Motor neuron (in vitro differentiated cells): ENCODE measurements at regions not wholly inside any gene's neighbourhood (a gene's known extent, or its start where the extent isn't known, plus 50 kb on each side); places are given as distances from the start of the nearest gene placed in this dataset.
A peak's percentile ranks its signal among the peaks of the same experiment; 100 is the strongest.
"Not testable (repeated sequence)": the region's sequence is repeated elsewhere in the genome, so short reads cannot be mapped to it uniquely, and the experiment has no call there.

Source experiments
- ATAC-seq, 8 experiments: fragments of 200-7000 bp; cut with Tn5 transposase; replicated peaks in 6 of 8; 2 replicates each; pipeline ENCODE4 v1.8.0; 2021; ENCODE audit warnings: mild to moderate bottlenecking in 8 of 8, moderate library complexity in 8 of 8
- H3K27ac ChIP-seq, 2 donors: fragments of 250-450 bp; sonication (Bioruptor Pico); 2 replicates each; pipeline ENCODE4 v1.9.0; 2021; ENCODE audit warnings: antibody characterized with exemption in 2 of 2, mild to moderate bottlenecking in 2 of 2, moderate library complexity in 1 of 2
- H3K4me1 ChIP-seq, 2 donors: fragments of 250-450 bp; sonication (Bioruptor Pico); replicated peaks in 1 of 2; 2 replicates each; pipeline ENCODE4 v1.6.1; 2021; ENCODE audit warnings: antibody characterized with exemption in 2 of 2, mild to moderate bottlenecking in 2 of 2, moderate library complexity in 1 of 2
- H3K4me3 ChIP-seq, 5 donors: fragments of 250-450 bp; sonication (Bioruptor Pico); 2 replicates each; pipeline ENCODE4 v1.9.0; 2021; ENCODE audit warnings: antibody characterized with exemption in 5 of 5, mild to moderate bottlenecking in 5 of 5, moderate library complexity in 4 of 5
- WGBS, 10 experiments: fragments of 450-650 bp; shearing (Covaris generic); methylation state at CpG; one replicate each; pipeline ENCODE4 v1.0.0; 2022; 5-methylcytosine and 5-hydroxymethylcytosine counted together
- in situ Hi-C, 9 experiments: fragments of 400-800 bp; cut with MboI; loops; one replicate each; pipeline ENCODE4 v1.15.0; 2021; ENCODE audit warnings: low sequenced_read_pairs in 9 of 9, low pct_unique_long_range_greater_than_20kb in 2 of 9; ENCODE audit not compliant: unreplicated experiment in 9 of 9

- in situ Hi-C loops: loop anchor here in 1 of 9 experiments (25.0 kb wide), 1 partner anchor 614 kb away; no protein-coding TSS in a partner anchor
- Histone ChIP-seq H3K4me1 (no peaks in the 10 kb centered on the region), H3K27ac (no peak overlapping the region), H3K4me3 (no peak overlapping the region)
- ATAC-seq: no peak
- WGBS, 10 experiments: 40 to 67% (median 67%) methylated on average over 1 of the region's 1 CpG; no CpG with 5 or more reads in 7 of the 10 experiments
Observed at GRCh38 chr20:22722811-22723210, 138.4 kb upstream of the FOXA2 start.

GRCh38 chr20:22723659-22724058 is 139.3 kb upstream of the FOXA2 start:
- no peak overlapping the region for H3K4me3 ChIP-seq
- peak in 2 of 8 experiments; percentile 9 to 10 for ATAC-seq
- no peak overlapping the region for H3K27ac ChIP-seq
- no peaks in the 10 kb centered on the region for H3K4me1 ChIP-seq
- in situ Hi-C loops: loop anchor here in 1 of 9 experiments (25.0 kb wide), 1 partner anchor 614 kb away; no protein-coding TSS in a partner anchor
- 10 to 100% (median 75%) methylated on average over 1 to 2 of the region's 2 CpGs; no CpG with 5 or more reads in 3 of the 10 experiments for WGBS, 10 experiments

DNA sequence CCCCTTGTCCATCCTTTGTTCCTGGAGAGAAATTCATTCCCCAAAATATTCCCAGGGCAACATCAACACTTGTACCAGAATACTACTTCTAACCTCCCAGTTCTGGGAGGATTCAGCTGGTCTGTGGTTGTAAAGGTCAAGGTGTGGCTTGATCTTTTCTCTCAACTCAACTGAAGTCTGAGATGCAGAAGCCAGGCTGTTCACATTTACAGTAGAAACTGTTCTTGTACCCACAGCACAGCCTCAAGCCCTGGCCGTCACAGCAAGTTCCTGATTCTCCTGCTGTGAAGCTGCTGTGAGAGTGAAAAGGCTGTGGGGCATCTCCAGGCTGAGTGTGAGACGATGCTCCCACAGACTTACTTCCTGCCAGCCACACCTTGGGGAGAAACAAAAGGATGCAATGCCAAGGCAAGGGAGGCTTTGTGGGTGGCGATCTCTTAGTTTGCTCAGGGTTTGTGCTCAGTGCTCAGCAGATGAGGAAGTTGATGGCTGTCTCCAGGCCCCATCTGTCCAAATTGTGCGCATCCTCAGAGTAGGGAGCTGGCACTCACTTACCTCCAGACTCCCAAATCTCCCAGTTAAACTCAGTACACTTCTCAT is 143.9 kb upstream of the FOXA2 start:
- in situ Hi-C loops: no loop called here
- no peak for ATAC-seq
- no peak overlapping the region for H3K4me3 ChIP-seq
- H3K27ac ChIP-seq: no peak overlapping the region
- no peaks in the 10 kb centered on the region for H3K4me1 ChIP-seq
- 20 to 82% (median 60%) methylated on average over 1 to 4 of the region's 4 CpGs; no CpG with 5 or more reads in 3 of the 10 experiments for WGBS, 10 experiments

GRCh38 chr20:22729180-22729579 is 144.8 kb upstream of the FOXA2 start:
- ATAC-seq: no peak
- in situ Hi-C loops: no loop called here
- H3K27ac ChIP-seq: no peak overlapping the region
- no peak overlapping the region for H3K4me3 ChIP-seq
- H3K4me1 ChIP-seq: no peaks in the 10 kb centered on the region

DNA sequence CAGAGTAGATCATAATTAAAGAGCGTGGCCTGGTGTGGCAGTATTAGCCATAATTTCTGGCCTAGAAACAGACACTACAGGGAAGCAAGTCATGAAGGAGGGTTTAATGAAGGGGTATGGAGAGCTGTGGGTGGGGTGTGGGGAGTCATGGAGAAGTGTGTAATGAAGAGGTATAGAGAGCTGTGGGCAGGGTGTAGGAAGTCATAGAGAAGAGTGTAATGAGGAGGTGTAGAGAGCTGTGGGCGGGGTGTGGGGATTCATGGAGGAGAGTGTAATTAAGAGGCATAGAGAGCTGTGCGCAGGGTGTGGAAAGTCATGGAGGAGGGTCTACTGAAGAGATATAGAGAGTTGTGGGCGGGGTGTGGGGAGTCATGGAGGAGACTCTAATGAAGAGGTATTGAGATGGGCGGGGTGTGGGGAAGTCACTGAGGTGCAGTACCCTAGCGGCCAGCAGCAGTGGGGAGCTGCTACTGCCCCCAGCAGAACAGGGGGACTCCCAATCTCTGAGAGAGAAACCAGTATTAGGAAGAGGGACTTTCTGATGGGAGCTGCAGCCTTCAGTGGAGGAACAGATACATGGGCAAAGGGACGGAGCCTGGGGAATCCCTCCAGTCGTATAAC is 145.4 kb upstream of the FOXA2 start:
- in situ Hi-C loops: no loop called here
- no peaks in the 10 kb centered on the region for H3K4me1 ChIP-seq
- H3K27ac ChIP-seq: no peak overlapping the region
- H3K4me3 ChIP-seq: no peak overlapping the region
- ATAC-seq: no peak
- 0 to 100% (median 90%) methylated on average over 1 to 2 of the region's 8 CpGs; no CpG with 5 or more reads in 4 of the 10 experiments for WGBS, 10 experiments

DNA sequence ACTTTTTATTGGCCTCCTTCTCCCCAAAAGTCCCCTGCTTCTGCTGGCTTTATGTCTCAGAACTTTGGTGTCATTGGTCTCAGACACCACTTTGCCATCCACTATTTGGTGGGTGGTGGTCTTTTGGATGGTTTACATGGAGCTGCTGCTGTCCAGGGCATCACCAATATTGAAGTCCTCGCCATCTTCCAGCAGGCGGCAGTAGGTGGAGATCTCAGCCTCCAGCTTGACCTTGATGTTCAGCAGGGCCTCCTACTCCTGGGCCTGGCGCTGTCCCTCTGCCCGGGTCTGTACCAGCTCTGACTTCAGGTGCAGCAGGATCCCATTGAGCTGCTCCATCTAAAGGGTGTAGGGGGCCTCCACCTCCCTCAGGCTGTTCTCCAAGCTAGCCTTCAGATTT is 148.4 kb upstream of the FOXA2 start:
- Histone ChIP-seq H3K27ac (no peak overlapping the region), H3K4me1 (no peaks in the 10 kb centered on the region), H3K4me3 (no peak overlapping the region)
- ATAC-seq: no peak
- WGBS, 10 experiments: 31 to 83% (median 80%) methylated on average over 1 to 4 of the region's 4 CpGs; no CpG with 5 or more reads in 7 of the 10 experiments
- in situ Hi-C loops: no loop called here

- H3K4me1 ChIP-seq, H3K4me3 ChIP-seq, in situ Hi-C loops, H3K27ac ChIP-seq, ATAC-seq: not testable (repeated sequence)
- WGBS, 10 experiments: 40 to 100% (median 68%) methylated on average over 1 to 2 of the region's 9 CpGs; no CpG with 5 or more reads in 5 of the 10 experiments
Observed at GRCh38 chr20:22734946-22735647, 150.7 kb upstream of the FOXA2 start.

DNA sequence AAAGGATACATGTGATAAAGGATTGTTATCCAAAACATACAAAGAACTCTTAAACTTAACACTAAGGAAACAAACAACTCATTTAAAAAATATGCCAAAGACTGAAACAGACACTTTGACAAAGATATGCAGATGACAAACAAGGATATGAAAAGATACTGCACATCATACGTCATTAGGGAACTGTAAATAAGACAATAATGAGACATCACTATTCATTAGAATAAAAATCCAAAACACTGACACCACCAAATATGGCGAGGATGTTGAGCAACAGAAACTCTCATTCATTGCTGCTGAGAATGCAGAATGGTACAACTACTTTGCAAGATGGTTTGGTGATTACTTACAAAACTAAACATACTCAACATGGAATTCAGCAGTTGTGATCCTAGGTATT is 156.5 kb upstream of the FOXA2 start:
- Histone ChIP-seq H3K4me3 (no peak overlapping the region), H3K4me1 (no peaks in the 10 kb centered on the region), H3K27ac (no peak overlapping the region)
- ATAC-seq: peak in 2 of 8 experiments; percentile 65 to 82
- WGBS, 10 experiments: 30 to 92% (median 59%) methylated on average over 1 to 2 of the region's 2 CpGs
- in situ Hi-C loops: no loop called here

DNA sequence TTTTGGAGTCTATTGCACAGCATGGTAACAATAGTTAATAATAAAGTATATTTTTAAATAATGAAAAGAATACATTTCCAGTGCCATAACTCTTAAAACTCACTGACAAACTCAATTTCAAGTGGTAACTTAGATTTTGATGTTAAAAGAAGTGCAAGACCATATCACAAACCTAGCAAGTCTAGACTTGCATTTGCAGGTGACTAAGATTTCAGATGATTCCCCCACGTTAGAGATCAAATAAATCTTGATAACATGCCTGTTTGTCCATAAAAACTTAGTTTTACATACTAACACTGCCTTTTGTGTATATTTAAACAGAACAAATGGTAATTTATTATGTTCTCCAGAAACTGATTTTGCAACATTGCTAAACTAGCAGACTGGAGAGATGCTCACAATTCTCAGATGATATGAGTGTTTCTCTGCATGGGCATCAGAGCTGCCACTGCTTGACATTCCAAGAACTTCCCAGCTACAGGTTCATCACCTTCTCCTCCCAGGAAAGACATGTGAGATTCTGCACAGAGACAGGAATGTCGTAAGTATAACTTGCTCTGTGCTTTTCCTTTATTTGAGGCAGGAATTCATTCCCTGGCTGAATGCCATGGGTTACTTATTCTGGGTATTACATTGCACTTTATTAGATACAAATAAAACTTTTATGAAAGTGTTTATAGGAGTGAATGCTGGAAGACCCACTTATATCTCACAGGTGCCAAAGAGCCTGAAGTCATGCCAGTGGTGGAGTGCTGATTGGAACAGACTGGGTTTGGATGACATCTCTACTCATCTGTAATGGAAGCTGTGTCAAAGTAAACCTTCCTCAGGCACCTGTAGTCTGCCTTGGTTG is 160.2 kb upstream of the FOXA2 start:
- in situ Hi-C loops: no loop called here
- H3K4me3 ChIP-seq: no peak overlapping the region
- no peak overlapping the region for H3K27ac ChIP-seq
- H3K4me1 ChIP-seq: no peaks in the 10 kb centered on the region
- ATAC-seq: no peak
- WGBS, 10 experiments: 0 to 56% (median 29%) methylated on average over 1 to 2 of the region's 2 CpGs; no CpG with 5 or more reads in 1 of the 10 experiments

- Histone ChIP-seq H3K4me3 (no peak overlapping the region), H3K27ac (no peak overlapping the region), H3K4me1 (no peaks in the 10 kb centered on the region)
- no peak for ATAC-seq
- 0 to 30% (median 15%) methylated on average over 1 of the region's 1 CpG; no CpG with 5 or more reads in 4 of the 10 experiments for WGBS, 10 experiments
- in situ Hi-C loops: no loop called here
Observed at GRCh38 chr20:22745194-22745500, 160.8 kb upstream of the FOXA2 start.

DNA sequence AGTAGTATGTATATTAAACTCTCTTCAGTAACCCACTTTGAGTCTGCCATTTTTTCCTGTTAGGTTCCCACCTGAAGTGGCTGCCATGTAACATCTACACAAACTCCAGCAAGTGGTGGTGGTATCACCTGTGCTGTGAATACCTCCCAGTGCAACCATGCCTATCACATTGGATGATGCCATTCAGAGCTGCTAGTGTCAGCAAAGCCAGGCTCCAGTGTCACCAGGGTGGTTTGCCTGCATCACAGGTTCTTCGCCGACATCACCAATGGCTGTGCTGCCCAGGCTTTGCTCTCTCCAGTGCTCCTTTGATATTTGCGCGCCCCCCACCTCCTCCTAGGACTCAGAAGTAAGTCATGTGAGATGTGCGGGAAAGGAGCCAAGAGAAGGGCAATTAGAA is 162.6 kb upstream of the FOXA2 start:
- WGBS, 10 experiments: 75 to 100% (median 90%) methylated on average over 1 to 4 of the region's 5 CpGs; no CpG with 5 or more reads in 4 of the 10 experiments
- no peak for ATAC-seq
- H3K4me1 ChIP-seq: no peaks in the 10 kb centered on the region
- H3K27ac ChIP-seq: no peak overlapping the region
- H3K4me3 ChIP-seq: no peak overlapping the region
- in situ Hi-C loops: no loop called here

- peak in 1 of 8 experiments; percentile 45 for ATAC-seq
- in situ Hi-C loops: no loop called here
- no peak overlapping the region for H3K27ac ChIP-seq
- H3K4me1 ChIP-seq: no peaks in the 10 kb centered on the region
- no peak overlapping the region for H3K4me3 ChIP-seq
- 63 to 100% (median 100%) methylated on average over 1 of the region's 1 CpG; no CpG with 5 or more reads in 5 of the 10 experiments for WGBS, 10 experiments
Observed at GRCh38 chr20:22752324-22752723, 168.0 kb upstream of the FOXA2 start.
